SKM-1 treated with dmso at 0.1 percent for 144 hours (cell line): ENCODE measurements at regions not wholly inside any gene's neighbourhood (a gene's known extent, or its start where the extent isn't known, plus 50 kb on each side); places are given as distances from the start of the nearest gene placed in this dataset.
"Not testable (repeated sequence)": the region's sequence is repeated elsewhere in the genome, so short reads cannot be mapped to it uniquely, and the experiment has no call there.

ENCODE experiments used
- DNase-seq: peaks from one replicate; lab custom pipeline; 2025; ENCODE audit not compliant: unreplicated experiment; lab: John Stamatoyannopoulos, UW

DNA sequence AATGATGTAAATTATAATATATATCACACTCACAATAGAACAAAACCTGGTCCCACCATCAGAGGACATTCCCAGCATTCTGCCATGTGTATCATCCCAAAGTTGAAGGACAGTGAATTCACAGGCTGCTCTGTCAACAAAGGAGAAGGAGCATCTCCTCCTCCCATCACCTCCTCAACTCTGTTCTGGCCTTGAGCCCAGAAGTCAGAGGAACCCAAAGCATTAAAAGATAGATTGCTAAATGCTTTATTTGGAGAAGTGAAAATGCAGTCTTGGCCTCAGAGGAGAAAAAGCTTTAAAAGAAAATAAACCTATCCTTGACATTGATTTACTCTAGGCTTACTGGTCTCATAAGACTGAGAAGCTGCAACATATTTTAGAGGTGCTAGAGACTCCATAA lies 268.8 kb upstream of the RASGEF1B start:
- no peak for DNase-seq

DNA sequence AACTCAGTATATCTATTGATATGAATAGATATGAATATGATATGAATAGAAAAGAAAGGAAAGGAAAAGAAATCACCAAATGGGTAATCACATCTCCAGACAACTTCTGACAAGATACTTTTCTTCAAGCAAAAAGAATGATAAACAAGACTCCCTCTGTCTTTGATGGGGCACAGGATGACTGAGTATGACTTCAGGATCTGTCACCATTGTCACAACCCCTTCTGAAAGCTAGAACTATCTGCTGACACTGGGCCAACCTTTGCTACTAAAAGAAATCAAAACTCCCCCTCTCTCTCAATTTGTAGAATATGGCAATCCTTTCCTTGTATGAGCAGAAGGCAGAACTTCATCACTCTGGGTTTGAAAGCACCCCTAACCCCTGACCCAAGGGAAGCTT lies 267.2 kb upstream of the RASGEF1B start:
- DNase-seq, result no peak

DNA sequence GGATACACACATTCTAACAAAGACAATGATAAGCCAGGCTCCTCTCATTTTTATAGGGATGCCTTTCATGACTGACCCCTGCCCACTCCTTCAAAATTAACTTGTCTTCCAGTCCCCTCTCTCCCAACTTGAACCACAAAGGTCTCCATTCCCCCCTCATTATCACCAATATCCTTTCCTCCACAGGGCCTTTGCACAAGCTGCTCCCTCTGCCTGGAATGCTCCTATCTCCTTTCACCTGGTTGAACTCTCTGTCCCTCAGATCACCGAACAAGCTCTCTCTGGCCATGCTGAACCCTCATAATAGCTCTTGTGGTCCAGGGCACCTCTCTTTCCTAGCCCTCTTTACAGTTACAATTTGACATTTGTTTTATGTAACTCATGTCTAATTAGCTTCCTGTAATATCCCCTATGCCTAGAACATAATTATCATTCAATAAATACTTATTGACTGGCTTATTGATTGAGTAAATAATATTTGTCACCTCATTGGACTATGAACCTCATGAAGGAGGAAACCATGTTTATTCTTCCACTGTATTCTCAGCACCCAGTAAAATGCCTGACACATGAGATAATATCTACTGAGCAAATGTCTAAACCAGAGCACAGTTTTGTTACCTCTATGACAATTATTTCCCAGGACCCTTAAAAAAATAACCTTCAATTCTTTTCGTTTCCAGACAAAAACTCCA lies 266.3 kb upstream of the RASGEF1B start:
- no peak for DNase-seq

DNA sequence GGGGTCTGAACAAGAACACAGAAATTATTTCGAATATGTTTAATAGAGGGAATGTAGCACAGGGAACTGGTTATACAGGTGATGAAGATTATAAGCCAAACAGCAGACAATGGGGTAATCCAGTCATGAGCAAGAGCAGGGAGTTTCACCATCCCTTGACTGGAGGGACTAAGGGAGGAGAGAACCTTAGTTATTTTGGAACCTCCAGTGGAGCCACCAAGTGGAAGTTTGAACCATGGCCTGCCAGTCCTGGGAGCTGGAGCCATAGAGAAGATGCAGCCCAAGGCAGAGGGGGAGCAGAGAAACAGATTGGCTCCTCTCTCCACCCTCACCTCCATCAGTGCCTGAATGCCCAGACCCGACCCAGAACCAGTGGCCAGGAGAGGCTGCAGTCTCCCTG lies 264.6 kb upstream of the RASGEF1B start:
- DNase-seq, result no peak

DNA sequence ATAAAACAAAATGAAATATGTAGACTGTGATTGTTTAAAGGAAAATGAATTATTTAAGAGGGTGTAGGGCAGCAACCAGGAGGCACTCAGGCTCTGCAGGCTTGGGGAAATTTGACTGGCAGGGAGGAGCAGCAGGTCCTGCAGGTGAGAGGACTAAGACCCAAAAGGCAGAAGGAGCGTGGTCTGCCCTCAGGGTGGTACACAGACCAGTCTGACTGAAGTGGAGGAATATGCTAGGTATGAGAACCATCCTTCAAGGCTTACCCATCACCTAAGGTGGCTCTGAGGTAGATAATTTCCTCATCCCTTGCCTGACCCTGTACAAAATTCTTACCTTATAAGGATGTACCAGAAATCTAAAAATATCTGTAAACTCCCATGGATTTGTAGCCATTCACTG lies 261.3 kb upstream of the RASGEF1B start:
- DNase-seq, result no peak

DNA sequence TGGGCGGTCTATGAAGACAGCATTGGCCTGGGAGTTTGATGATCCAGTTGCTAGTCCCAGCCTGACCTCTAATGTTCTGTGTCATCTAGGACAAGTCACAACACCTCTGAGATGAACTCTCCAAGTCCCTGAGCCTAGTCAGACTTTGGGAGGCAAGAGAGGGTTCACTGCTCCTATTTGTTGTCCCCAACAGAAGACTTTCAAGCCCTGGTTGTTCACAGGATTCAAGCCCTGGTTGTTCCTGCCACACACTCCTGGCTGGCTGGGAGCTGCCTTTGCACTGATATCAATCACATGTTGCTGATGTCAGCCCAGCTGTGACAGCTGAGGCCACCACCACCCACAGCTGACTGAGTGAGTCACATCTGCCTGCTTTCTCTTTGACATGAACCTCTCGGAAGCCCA lies 253.2 kb upstream of the RASGEF1B start:
- DNase-seq, result no peak

DNA sequence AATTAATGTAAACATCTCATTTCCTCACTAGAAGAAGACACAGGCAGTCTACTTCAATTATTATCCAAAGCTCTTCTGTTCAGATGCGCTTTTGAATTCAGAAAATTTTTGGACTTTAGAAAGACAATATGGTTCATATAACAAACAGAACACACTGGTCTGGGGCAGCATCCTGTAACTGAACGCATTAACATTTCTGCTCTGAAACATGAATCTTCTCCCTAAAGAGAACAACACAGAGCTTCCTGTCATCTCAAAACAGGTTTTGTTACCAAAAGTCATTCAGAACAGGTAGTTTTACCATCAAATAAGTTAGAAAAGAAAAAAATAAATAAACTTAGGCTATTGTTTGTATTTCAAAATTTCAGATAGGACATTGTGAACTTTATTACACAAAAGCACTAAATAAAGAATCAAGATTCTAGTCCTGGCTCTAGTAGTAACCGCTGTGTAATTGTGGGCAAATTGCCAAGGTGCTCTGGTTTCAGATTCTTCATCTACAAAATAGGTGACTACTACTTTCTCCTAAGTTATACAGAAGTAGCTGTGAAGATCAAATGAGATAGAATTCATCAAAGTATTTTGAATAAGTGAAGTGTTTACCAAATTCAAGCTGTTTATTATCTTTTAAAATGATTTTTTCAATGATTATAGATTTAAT lies 252.3 kb upstream of the RASGEF1B start:
- DNase-seq, result no peak

DNA sequence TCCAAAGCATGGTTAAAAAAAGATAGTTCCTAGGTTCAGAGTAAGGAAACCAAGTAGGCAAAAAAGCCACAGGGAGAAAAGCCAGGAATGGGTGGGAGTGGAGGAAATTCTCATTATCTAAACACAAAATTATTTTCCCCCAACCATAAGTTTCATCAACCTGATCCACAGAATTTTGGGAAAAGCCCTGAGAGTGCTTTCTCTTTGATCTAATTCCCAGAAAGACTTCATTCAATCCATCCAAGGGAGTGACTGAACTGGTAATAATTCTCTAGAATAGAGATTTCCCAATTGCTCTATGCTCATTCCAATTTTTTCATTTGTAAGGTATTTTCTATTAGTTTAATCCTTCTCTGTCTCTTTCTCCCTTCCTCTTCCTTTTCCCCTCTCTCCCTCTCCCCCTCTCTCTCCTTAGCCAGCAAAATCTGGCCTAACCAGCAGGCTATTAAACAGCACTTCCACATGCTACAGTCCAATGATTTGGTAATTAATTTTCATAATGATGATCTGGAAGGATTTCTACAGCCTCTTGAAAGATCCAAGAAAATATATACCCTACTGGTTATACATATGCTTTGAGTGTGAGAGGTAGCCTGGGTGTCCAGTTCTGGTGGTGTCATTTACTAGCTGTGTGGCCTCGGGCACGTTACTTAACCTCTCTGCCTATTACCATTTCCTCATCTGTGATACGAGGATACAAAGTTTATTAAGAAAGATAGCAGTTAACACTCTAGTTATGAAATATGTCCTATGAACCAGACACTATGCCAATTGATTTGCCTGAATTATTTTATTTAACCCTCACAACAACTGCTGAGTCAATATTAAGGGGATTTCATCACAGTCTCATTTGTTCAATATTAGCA lies 251.5 kb upstream of the RASGEF1B start:
- DNase-seq, result no peak

DNA sequence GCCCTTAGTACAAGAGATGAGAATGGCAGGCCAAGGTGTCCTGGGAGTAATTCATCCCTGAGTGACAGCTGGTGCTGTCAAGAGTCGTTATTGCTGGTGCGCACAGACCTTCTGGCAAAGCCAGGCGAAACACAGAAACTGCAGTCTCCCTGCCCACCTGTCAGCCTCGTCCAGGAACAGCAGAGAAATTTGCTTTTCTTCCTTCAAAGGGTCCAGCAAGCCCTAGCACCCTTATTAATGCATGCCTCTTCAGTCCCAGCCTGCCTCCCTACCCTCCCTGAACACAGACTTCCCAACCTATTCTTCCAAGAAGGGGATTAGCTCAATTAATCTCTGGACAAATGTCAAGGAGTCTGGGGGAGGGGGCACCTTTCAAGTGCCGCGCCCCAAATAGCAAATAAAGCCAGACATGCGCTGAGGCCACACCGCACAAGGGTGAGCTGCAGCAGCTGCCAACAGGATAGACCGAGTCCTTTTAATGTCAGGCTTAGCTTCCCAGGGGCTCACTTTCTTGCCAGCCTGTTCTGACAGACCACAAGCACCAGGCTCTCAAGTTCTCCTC lies 250.7 kb upstream of the RASGEF1B start:
- DNase-seq, result no peak

DNA sequence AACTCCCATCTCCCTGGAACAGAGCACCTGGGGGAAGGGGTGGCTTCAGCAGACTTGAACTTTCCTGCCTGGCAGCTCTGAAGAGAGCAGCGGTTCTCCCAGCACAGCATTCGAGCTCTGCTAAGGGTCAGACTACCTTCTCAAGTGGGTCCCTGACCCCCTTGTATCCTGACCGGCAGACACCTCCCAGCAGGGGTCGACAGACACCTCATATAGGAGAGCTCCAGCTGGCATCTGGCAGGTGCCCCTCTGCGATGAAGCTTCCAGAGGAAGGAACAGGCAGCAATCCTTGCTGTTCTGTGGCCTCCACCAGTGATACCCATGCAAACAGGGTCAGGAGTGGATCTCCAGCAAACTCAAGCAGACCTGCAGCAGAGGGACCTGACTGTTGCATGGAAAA lies 244.1 kb upstream of the RASGEF1B start:
- no peak for DNase-seq

DNA sequence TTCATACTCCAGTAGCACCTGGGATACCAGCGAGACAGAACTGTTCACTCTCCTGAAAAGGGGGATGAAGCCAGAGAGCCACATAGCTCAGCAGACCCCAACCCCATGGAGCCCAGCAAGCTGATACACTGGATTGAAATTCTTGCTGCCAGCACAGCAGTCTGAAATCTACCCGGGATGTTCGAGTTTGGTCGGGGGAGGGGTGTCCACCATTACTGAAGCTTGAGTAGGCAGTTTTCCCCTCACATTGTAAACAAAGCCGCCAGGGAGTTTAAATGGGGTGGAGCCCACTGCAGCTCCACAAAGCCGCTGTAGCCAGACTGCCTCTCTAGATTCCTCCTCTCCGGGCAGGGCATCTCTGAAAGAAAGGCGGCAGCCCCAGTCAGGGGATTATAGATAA lies 243.7 kb upstream of the RASGEF1B start:
- DNase-seq, result not testable (repeated sequence)

DNA sequence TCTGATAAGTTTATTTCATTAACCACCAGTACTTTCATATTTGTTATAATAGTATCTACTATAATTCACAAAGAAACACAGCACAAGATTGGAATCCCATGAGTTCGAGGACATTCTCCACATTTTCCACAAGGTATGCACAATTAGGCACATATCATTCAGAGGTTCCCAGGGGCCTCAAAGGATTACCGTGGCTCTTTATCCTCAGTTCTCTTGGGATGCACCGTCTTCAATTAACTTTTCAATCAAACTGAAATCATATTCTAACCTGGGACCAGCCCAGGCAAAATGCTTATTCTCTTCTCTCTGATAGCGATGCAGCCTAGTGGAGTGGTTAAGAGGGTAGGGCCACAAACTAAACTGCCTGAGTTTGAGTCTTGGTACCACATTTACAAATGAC lies 242.6 kb upstream of the RASGEF1B start:
- DNase-seq, result no peak

DNA sequence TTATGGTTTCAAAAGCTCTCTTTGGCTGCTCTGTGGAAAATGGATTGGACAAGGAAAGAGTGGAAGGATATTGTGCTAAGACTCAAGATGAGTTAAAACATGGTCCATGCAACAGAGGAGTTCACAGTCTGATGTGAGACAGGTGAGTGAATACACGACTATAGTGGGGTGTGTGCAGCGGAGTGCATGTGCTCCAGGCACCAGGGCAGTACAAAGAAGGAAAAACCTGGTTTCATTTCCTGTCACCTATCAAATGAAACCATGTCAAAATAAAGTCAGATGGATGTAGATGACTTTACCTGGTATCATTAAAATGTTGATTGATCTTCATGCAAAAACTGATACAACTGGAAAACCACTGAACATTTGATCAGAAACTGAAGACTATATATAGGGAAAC lies 241.0 kb upstream of the RASGEF1B start:
- no peak for DNase-seq

DNA sequence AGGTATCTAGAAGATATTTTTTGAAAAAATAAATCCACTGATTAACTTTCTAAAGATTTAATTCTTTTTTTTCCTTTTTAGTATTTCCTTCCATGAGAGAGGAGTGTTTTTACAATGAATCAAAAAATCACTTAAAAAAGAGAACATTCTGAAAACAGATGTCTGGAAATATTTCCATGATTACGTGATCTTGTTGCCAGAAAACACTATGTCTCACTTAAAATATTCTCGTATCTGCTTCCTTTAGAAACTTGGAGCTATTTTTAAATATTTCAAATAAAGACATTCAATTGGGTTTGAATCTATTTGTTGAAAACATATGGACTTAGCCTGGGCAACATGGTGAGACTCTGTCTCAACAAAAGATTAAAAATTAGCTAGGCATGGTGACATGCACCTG lies 232.8 kb upstream of the RASGEF1B start:
- no peak for DNase-seq

DNA sequence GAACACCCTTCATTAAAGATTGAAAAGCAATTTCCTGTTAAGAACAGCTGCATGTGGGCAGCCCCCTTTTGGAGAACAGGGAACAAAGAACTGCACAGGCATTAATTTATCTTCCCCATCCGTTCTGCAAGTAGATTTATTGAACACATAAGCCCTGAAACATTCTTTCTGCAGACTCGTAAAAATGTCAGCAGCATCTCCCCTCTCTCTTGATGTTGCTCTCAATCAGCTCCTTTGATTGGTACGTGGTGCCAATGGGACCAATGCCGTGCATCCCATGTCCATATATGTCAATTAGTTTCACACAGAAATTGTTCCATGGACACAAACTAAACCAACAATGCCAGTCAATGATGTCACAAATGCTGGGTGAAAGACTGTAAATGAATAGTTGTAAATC lies 228.5 kb upstream of the RASGEF1B start:
- no peak for DNase-seq

DNA sequence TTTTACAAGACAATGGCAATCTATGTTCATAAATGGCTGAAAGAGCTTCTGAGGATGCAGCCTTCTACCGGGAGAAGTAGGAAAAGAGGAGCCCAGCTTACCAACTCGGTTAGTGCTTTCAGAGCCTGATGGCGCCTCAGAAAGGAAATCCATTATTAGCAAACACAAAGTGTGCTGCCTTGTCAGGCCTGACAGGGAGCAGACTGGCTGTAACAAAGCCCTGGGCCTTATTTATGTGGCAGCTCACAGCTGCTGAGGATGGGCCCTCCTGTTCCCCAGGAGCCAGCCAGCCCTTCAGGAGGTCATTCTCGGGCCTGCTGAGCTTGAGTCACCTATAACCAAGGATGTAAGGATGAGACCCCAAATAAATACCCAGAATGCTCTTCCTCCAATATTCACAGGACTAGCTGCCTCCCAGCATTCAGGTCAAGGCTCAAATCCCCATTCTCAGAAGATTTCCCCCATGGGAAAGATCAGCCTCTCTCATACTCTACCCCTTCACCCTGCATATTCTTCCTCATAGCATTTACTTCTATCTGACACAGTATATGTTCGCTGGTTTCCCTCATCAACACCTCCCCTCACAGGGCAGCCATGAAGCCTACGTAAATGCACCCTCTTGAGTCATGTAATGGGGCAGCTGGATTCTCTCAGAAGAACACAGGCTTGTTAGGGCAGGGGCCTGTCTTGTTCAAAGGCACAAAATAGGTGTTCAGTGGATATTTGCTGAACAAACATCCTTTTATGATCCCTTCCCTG lies 227.0 kb upstream of the RASGEF1B start:
- no peak for DNase-seq

DNA sequence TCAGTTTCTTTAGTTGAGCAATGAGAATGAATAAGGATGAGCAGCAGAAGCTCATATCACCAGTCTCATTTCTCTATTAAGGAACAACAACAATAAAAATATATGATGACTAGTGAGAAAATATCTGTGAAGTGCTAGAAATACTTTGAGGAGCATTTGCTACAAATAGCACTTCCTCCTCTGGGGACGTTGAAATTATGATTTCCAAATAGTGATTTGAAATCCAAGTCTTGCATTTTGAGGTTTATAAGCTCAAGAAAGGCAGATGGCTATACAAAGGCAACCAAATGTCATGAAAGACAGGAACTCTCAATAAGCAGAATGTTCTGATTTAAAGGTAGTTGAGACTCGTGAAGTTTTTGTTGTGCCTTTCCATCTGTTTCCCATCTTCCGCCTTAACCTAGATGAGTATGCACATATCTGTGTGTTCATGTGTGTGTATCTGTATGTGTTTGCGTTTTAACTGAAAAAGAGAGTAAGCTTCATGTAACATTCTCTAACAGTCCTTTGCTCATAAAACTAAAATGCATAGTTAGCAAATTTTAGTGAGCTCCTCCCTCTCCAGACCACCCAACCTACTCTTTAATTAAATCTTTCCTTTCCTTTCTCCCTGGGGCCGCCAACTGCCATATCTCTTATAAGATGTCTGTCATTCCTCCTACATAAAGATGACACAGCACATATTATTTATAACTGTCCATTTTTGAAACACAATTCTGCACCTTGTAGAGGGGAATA lies 222.6 kb upstream of the RASGEF1B start:
- DNase-seq, result no peak

DNA sequence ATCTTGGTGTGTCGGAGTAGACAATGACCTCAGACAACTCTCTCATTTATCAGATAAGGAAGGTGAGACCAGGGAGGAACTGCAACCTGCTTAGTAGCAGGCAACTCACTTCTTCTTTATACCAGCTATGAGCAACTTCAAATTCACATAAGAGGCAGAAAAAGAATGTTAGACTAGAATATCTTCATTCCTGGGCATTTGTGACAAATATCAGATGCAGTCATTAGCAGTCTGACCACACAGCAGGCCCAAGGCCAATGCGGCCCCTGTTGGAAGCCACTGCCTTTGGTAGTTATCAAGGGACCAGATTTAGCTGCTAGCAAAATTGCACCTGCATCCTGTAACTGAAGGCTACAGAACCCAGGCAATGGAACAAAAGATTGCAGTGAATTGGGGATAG lies 219.2 kb upstream of the RASGEF1B start:
- DNase-seq, result no peak

DNA sequence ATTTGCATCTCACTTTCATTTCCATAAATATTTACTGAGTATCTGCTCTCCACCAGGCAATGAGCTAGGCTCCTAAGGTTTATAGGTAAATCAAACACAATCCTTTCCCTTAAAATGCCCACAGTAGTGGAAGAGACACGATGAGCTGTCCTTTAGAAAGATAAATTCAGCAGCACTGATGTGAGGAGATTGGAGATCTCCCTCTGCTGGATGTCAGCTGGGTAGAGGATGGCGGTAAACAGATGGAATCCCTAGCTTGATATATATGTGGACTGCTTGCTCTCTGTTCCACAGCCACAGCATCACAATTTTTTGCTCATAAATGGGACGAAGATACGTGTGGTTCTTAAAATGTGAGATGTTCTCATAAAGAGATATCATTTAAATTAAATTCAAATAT lies 216.4 kb upstream of the RASGEF1B start:
- DNase-seq, result no peak

DNA sequence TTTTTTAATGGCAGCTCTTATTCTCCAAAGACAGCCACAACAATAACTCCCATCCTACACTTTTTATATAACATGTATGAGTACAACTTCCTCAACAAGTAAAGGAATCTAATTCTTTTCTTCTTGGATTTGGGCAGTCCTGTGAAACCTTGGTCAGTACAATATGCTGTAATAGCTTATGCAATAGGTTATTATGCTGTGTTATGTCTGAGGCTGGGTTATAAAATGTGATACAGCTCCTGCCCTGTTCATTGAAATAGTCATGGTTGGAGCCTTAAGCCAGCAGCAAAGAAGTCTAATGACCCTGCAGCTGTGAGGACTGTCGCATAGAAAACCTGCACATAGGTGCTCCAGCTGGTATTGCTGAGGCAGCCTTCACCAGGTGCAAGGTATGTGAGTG lies 215.8 kb upstream of the RASGEF1B start:
- no peak for DNase-seq
